ENCODE measurements at regions not wholly inside any gene's neighbourhood (a gene's known extent, or its start where the extent isn't known, plus 50 kb on each side); places are given as distances from the start of the nearest gene placed in this dataset.

- BruUV-seq (replicated peaks), result no TSS peak
- no CpG with 5 or more reads among the region's 25 CpGs for WGBS (ENCODE audit: low lambda C conversion rate)
- no peak overlapping the region for H2AFZ ChIP-seq (ENCODE audit: low read length)
- POLR2A ChIA-PET, result no interaction called here
- intact Hi-C loops (cut with micrococcal nuclease; ENCODE audit: unreplicated experiment) (no loop called here), in situ Hi-C loops (cut with HindIII; ENCODE audit: extremely low pct_ligation_motif_present, low pct_unique_long_range_greater_than_20kb) (no loop called here)
- no peak overlapping the region for H3K27ac ChIP-seq (ENCODE audit: extremely low read length, insufficient read depth, low read length)
- H3K36me3 ChIP-seq (replicated peaks in 1 of 2; ENCODE audit: control insufficient read depth in 1 of 2, insufficient read depth in 2 of 2, low read length in 2 of 2), result no peaks in the 10 kb centered on the region
- no peaks in the 10 kb centered on the region for H3K27me3 ChIP-seq (ENCODE audit: control insufficient read depth in 1 of 2, insufficient read depth in 2 of 2, low read length in 2 of 2)
- no peak for TF ChIP-seq TSC22D2 (CRISPR knock-in tag; IDR thresholded peaks at IDR 0.05; ENCODE audit: borderline replicate concordance)
- TF ChIP-seq POLR2A (IDR thresholded peaks at IDR 0.05; ENCODE audit: insufficient read depth in 1 of 2, low read depth in 2 of 2, low read length in 2 of 2), result no peak
- no peak for TF ChIP-seq HOXA9 (CRISPR knock-in tag; IDR thresholded peaks at IDR 0.05; ENCODE audit: borderline replicate concordance)
- TF ChIP-seq RBFOX2 (IDR thresholded peaks at IDR 0.05; ENCODE audit: low read depth, low read length), result no peak
- no peak for TF ChIP-seq E2F5 (CRISPR knock-in tag; conservative IDR thresholded peaks at IDR 0.05)
- TF ChIP-seq ZNF841 (CRISPR knock-in tag; IDR thresholded peaks at IDR 0.05; ENCODE audit: borderline replicate concordance), result no peak
- no peak for TF ChIP-seq MEF2D (CRISPR knock-in tag; IDR thresholded peaks at IDR 0.05)
- no peak for TF ChIP-seq ZNF879 (CRISPR knock-in tag; IDR thresholded peaks at IDR 0.05)
- no peak for TF ChIP-seq PCBP2 (optimal IDR thresholded peaks at IDR 0.05; ENCODE audit: low read depth, low read length, poor library complexity, severe bottlenecking)
- no peak for TF ChIP-seq GABPA (IDR thresholded peaks at IDR 0.05; ENCODE audit: low read depth, low read length)
- no peak for TF ChIP-seq GABPA (CRISPR knock-in tag; IDR thresholded peaks at IDR 0.05; ENCODE audit: low read depth)
- TF ChIP-seq, protein P1, sequence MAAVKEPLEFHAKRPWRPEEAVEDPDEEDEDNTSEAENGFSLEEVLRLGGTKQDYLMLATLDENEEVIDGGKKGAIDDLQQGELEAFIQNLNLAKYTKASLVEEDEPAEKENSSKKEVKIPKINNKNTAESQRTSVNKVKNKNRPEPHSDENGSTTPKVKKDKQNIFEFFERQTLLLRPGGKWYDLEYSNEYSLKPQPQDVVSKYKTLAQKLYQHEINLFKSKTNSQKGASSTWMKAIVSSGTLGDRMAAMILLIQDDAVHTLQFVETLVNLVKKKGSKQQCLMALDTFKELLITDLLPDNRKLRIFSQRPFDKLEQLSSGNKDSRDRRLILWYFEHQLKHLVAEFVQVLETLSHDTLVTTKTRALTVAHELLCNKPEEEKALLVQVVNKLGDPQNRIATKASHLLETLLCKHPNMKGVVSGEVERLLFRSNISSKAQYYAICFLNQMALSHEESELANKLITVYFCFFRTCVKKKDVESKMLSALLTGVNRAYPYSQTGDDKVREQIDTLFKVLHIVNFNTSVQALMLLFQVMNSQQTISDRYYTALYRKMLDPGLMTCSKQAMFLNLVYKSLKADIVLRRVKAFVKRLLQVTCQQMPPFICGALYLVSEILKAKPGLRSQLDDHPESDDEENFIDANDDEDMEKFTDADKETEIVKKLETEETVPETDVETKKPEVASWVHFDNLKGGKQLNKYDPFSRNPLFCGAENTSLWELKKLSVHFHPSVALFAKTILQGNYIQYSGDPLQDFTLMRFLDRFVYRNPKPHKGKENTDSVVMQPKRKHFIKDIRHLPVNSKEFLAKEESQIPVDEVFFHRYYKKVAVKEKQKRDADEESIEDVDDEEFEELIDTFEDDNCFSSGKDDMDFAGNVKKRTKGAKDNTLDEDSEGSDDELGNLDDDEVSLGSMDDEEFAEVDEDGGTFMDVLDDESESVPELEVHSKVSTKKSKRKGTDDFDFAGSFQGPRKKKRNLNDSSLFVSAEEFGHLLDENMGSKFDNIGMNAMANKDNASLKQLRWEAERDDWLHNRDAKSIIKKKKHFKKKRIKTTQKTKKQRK (IDR thresholded peaks at IDR 0.05; ENCODE audit: low read length), result no peak
- TF ChIP-seq GRHL1 (CRISPR knock-in tag; conservative IDR thresholded peaks at IDR 0.05), result no peak
- no peak for TF ChIP-seq RNF219 (CRISPR knock-in tag; IDR thresholded peaks at IDR 0.05)
- no peak for TF ChIP-seq SATB2 (CRISPR knock-in tag; IDR thresholded peaks at IDR 0.05)
- no peak for TF ChIP-seq HNRNPH1 (optimal IDR thresholded peaks at IDR 0.05; ENCODE audit: low read depth, low read length)
- no peak for TF ChIP-seq TBP (CRISPR knock-in tag; IDR thresholded peaks at IDR 0.05)
- TF ChIP-seq ZNF672 (CRISPR knock-in tag; IDR thresholded peaks at IDR 0.05), result no peak
- H3K9ac ChIP-seq (ENCODE audit: insufficient read depth, low read depth, low read length), result no peak overlapping the region
- H3K79me2 ChIP-seq (ENCODE audit: insufficient read depth, low read length), result no peaks in the 10 kb centered on the region
- CTCF ChIA-PET (ENCODE audit: low intra/inter-chr PET ratio, low total read pairs), result no interaction called here
- H3K9me3 ChIP-seq (ENCODE audit: low read length), result peaks cover 36% of the 10 kb centered on the region
- H3K4me2 ChIP-seq (ENCODE audit: low read depth, low read length), result no peak overlapping the region
- H3K4me1 ChIP-seq (ENCODE audit: insufficient read depth, low read length), result no peaks in the 10 kb centered on the region
- ATAC-seq (no peak), DNase-seq (ENCODE audit: low spot score) (no peak), FAIRE-seq (no peak)
- H4K20me1 ChIP-seq (ENCODE audit: insufficient read depth, low read length), result no peaks in the 10 kb centered on the region
- no peak overlapping the region for H3K4me3 ChIP-seq (replicated peaks in 1 of 3; ENCODE audit: insufficient read depth in 1 of 3, low read depth in 2 of 3, low read length in 3 of 3)
Observed at GRCh38 chr4:45477311-45477733, 646.5 kb downstream of the GABRG1 start.

Data from HepG2 (cell line).